WTC11 (cell line): ENCODE measurements at regions not wholly inside any gene's neighbourhood (a gene's known extent, or its start where the extent isn't known, plus 50 kb on each side); places are given as distances from the start of the nearest gene placed in this dataset.

Experiments used
- ATAC-seq: fragments of 200-7000 bp; cut with Tn5 transposase; 2 replicates; pipeline ENCODE4 v1.10.0; 2021; ENCODE audit warnings: mild to moderate bottlenecking, moderate library complexity
- CTCF ChIA-PET: fragments of 300-600 bp; sonication (Branson Sonifier 250); formaldehyde crosslinking; loops from one replicate; lab custom pipeline; 2021; ENCODE audit warnings: antibody characterized with exemption; lab: Charles Lee
- POLR2A ChIA-PET: fragments of 350-600 bp; sonication (Branson Sonifier 250); formaldehyde crosslinking; loops from one replicate; lab custom pipeline; 2021; ENCODE audit warnings: antibody characterized with exemption; lab: Charles Lee
- DNase-seq: peaks from one replicate; pipeline ENCODE4 v3.0.0; 2021; ENCODE audit warnings: low spot score
- H3K27ac Mint-ChIP-seq: 2 replicates; pipeline ENCODE4 v1.8.0; 2021; ENCODE audit warnings: mixed read lengths
- H3K27me3 Mint-ChIP-seq: 2 replicates; pipeline ENCODE4 v1.8.0; 2021; ENCODE audit warnings: low read depth, mild to moderate bottlenecking, moderate library complexity, mixed read lengths
- H3K36me3 Mint-ChIP-seq: 2 replicates; pipeline ENCODE4 v1.8.0; 2021; ENCODE audit warnings: mixed read lengths
- H3K4me1 Mint-ChIP-seq: 2 replicates; pipeline ENCODE4 v1.8.0; 2022; ENCODE audit warnings: mixed read lengths
- H3K4me3 Mint-ChIP-seq: 2 replicates; pipeline ENCODE4 v1.8.0; 2021; ENCODE audit warnings: mild to moderate bottlenecking, moderate library complexity, mixed read lengths
- H3K9me3 Mint-ChIP-seq: 2 replicates; pipeline ENCODE4 v1.8.0; 2021; ENCODE audit warnings: mixed read lengths
- ARID4B ChIP-seq: sonication (generic); formaldehyde crosslinking; IDR thresholded peaks from 2 replicates; pipeline ENCODE4 v1.8.0; 2023; ENCODE audit warnings: missing genetic modification reagents, mild to moderate bottlenecking, borderline replicate concordance
- CTCF ChIP-seq: fragments of 200-600 bp; IDR thresholded peaks from 2 replicates; pipeline ENCODE4 v1.8.0; 2022; ENCODE audit warnings: antibody characterized with exemption
- FOXJ3 ChIP-seq: sonication (generic); formaldehyde crosslinking; IDR thresholded peaks from 2 replicates; pipeline ENCODE4 v1.9.0; 2021; ENCODE audit warnings: missing genetic modification reagents, mild to moderate bottlenecking, borderline replicate concordance
- FOXK1 ChIP-seq: sonication (generic); formaldehyde crosslinking; IDR thresholded peaks from 2 replicates; pipeline ENCODE4 v1.8.0; 2022; ENCODE audit warnings: mild to moderate bottlenecking, moderate library complexity, missing genetic modification reagents
- GRHL2 ChIP-seq: fragments of 250-450 bp; sonication (Bioruptor Pico); IDR thresholded peaks from 2 replicates; pipeline ENCODE4 v1.8.0; 2022; ENCODE audit warnings: mild to moderate bottlenecking, moderate library complexity; ENCODE audit not compliant: insufficient replicate concordance, severe bottlenecking
- GTF2I ChIP-seq: fragments of 250-450 bp; sonication (Bioruptor Pico); conservative IDR thresholded peaks from 2 replicates; pipeline ENCODE4 v1.4.0; 2021; ENCODE audit warnings: mild to moderate bottlenecking
- MYBL2 ChIP-seq: sonication (generic); formaldehyde crosslinking; IDR thresholded peaks from 2 replicates; pipeline ENCODE4 v1.8.1; 2023; ENCODE audit warnings: mild to moderate bottlenecking, moderate library complexity, missing genetic modification reagents
- SMAD3 ChIP-seq: sonication (generic); formaldehyde crosslinking; IDR thresholded peaks from 2 replicates; pipeline ENCODE4 v1.8.0; 2022; ENCODE audit warnings: missing genetic modification reagents, mild to moderate bottlenecking, borderline replicate concordance
- TCF7 ChIP-seq: sonication (generic); formaldehyde crosslinking; IDR thresholded peaks from 2 replicates; pipeline ENCODE4 v1.8.0; 2022; ENCODE audit warnings: mild to moderate bottlenecking, low read depth, missing genetic modification reagents, moderate library complexity
- TP53 ChIP-seq: sonication (generic); formaldehyde crosslinking; IDR thresholded peaks from 2 replicates; pipeline ENCODE4 v1.8.1; 2023; ENCODE audit warnings: mild to moderate bottlenecking, missing genetic modification reagents
- ZNF138 ChIP-seq: sonication (generic); formaldehyde crosslinking; conservative IDR thresholded peaks from 2 replicates; pipeline ENCODE4 v1.8.1; 2022; ENCODE audit warnings: mild to moderate bottlenecking, moderate library complexity, missing genetic modification reagents
- ZNF281 ChIP-seq: sonication (generic); formaldehyde crosslinking; IDR thresholded peaks from 2 replicates; pipeline ENCODE4 v1.8.0; 2023; ENCODE audit warnings: mild to moderate bottlenecking, missing genetic modification reagents
- ZSCAN18 ChIP-seq: fragments of 250-450 bp; sonication (Bioruptor Pico); IDR thresholded peaks from 2 replicates; pipeline ENCODE4 v2.1.2; 2022; ENCODE audit warnings: mild to moderate bottlenecking, moderate library complexity
- TF ChIP-seq, protein P1 (sequence below): sonication (generic); formaldehyde crosslinking; IDR thresholded peaks from 2 replicates; pipeline ENCODE4 v1.8.0; 2022; ENCODE audit warnings: missing genetic modification reagents
- TF ChIP-seq, protein P2 (sequence below): sonication (generic); formaldehyde crosslinking; IDR thresholded peaks from 2 replicates; pipeline ENCODE4 v1.8.1; 2022; ENCODE audit warnings: missing genetic modification reagents, borderline replicate concordance

- peak; percentile 97 for ATAC-seq
- DNase-seq = peak; percentile 78
- Mint-ChIP-seq H3K4me3 (no peak overlapping the region), H3K36me3 (no peaks in the 10 kb centered on the region), H3K27ac (no peak overlapping the region), H3K27me3 (peaks cover 2% of the 10 kb centered on the region; the same call in 1 of the 2 replicates), H3K4me1 (no peaks in the 10 kb centered on the region), H3K9me3 (peaks cover 10% of the 10 kb centered on the region)
- CTCF ChIA-PET = interaction anchor here (0.6 to 2.1 kb wide), 33 partner anchors 10 to 625 kb away, joined by 3 to 44 read pairs (median 3); partner anchors contain the start of genes CMYA5 and THBS4
- TF ChIP-seq, protein P1, sequence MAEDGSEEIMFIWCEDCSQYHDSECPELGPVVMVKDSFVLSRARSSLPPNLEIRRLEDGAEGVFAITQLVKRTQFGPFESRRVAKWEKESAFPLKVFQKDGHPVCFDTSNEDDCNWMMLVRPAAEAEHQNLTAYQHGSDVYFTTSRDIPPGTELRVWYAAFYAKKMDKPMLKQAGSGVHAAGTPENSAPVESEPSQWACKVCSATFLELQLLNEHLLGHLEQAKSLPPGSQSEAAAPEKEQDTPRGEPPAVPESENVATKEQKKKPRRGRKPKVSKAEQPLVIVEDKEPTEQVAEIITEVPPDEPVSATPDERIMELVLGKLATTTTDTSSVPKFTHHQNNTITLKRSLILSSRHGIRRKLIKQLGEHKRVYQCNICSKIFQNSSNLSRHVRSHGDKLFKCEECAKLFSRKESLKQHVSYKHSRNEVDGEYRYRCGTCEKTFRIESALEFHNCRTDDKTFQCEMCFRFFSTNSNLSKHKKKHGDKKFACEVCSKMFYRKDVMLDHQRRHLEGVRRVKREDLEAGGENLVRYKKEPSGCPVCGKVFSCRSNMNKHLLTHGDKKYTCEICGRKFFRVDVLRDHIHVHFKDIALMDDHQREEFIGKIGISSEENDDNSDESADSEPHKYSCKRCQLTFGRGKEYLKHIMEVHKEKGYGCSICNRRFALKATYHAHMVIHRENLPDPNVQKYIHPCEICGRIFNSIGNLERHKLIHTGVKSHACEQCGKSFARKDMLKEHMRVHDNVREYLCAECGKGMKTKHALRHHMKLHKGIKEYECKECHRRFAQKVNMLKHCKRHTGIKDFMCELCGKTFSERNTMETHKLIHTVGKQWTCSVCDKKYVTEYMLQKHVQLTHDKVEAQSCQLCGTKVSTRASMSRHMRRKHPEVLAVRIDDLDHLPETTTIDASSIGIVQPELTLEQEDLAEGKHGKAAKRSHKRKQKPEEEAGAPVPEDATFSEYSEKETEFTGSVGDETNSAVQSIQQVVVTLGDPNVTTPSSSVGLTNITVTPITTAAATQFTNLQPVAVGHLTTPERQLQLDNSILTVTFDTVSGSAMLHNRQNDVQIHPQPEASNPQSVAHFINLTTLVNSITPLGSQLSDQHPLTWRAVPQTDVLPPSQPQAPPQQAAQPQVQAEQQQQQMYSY = no peak
- TF ChIP-seq ZNF138 (CRISPR knock-in tag) (no peak), CTCF (peak; percentile 66), GRHL2 (CRISPR knock-in tag) (no peak), TCF7 (CRISPR knock-in tag) (no peak), TP53 (no peak)
- POLR2A ChIA-PET = interaction anchor here (0.6 kb wide), 1 partner anchor 169 kb away, joined by 3 read pairs; no protein-coding TSS in a partner anchor
These were observed 112.2 kb downstream of the MTX3 start for GRCh38 chr5:79878721-79879336.

DNA sequence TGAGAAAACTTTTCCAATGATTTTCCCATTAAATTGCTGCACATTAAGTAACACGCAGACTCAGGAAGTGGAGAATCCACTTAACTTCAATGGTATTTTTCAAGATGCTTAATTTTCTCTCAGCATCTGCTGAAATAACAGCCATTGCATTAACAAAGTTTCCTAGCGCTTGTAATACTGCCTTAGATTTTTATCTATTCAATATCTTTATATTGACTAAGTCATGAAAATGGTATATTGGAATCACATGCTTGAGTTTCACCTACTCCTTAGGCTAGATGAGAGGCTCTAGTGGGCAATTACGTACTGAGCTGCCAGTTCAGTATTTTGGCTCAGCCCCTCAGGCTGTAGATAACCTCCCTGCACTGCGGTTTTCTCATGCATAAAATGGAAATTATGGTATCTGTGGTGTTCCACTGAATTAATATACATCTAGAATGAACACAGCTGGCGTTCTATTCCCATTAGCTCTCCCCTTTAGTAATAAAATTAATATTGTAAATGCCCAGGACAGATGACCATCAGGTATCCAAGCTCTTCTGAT lies 112.9 kb downstream of the MTX3 start:
- POLR2A ChIA-PET = no interaction called here
- peaks cover 2% of the 10 kb centered on the region; the same call in 1 of the 2 replicates for H3K27me3 Mint-ChIP-seq
- no peaks in the 10 kb centered on the region for H3K36me3 Mint-ChIP-seq
- no peak overlapping the region for H3K27ac Mint-ChIP-seq
- ATAC-seq = no peak
- H3K9me3 Mint-ChIP-seq = peaks cover 10% of the 10 kb centered on the region
- CTCF ChIA-PET = interaction anchor here (0.6 to 2.1 kb wide), 28 partner anchors 9 to 624 kb away, joined by 3 to 44 read pairs (median 4); partner anchors contain the start of genes CMYA5 and THBS4
- H3K4me1 Mint-ChIP-seq = no peaks in the 10 kb centered on the region
- DNase-seq = no peak
- no peak overlapping the region for H3K4me3 Mint-ChIP-seq
- TF ChIP-seq GTF2I (CRISPR knock-in tag) = no peak
- no peak for TF ChIP-seq FOXK1
- TF ChIP-seq, protein P2, sequence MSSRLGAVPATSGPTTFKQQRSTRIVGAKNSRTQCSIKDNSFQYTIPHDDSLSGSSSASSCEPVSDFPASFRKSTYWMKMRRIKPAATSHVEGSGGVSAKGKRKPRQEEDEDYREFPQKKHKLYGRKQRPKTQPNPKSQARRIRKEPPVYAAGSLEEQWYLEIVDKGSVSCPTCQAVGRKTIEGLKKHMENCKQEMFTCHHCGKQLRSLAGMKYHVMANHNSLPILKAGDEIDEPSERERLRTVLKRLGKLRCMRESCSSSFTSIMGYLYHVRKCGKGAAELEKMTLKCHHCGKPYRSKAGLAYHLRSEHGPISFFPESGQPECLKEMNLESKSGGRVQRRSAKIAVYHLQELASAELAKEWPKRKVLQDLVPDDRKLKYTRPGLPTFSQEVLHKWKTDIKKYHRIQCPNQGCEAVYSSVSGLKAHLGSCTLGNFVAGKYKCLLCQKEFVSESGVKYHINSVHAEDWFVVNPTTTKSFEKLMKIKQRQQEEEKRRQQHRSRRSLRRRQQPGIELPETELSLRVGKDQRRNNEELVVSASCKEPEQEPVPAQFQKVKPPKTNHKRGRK (CRISPR knock-in tag) = no peak
- TF ChIP-seq MYBL2 (CRISPR knock-in tag) = no peak
- TF ChIP-seq ZNF281 (CRISPR knock-in tag) = no peak
- no peak for TF ChIP-seq ARID4B (CRISPR knock-in tag)
- no peak for TF ChIP-seq FOXJ3 (CRISPR knock-in tag)
- no peak for TF ChIP-seq SMAD3 (CRISPR knock-in tag)
- no peak for TF ChIP-seq ZSCAN18 (CRISPR knock-in tag)
